H1 (cell line): ENCODE measurements at regions not wholly inside any gene's neighbourhood (a gene's known extent, or its start where the extent isn't known, plus 50 kb on each side); places are given as distances from the start of the nearest gene placed in this dataset.

Source experiments
- CTCF ChIA-PET: fragments of 300-600 bp; sonication (Branson Sonifier 250); formaldehyde crosslinking; loops from one replicate; lab custom pipeline; 2021; ENCODE audit not compliant: partially characterized antibody; lab: Charles Lee
- POLR2A ChIA-PET: fragments of 300-600 bp; sonication (Branson Sonifier 250); formaldehyde crosslinking; loops from one replicate; lab custom pipeline; 2021; ENCODE audit warnings: inconsistent platforms; ENCODE audit not compliant: partially characterized antibody; lab: Charles Lee
- DNase-seq, 2 experiments: peaks; one replicate each; pipeline versions ENCODE4 v3.0.0 to v3.0.0-alpha.2; 2010 to 2022; ENCODE audit warnings: low spot score in 2 of 2, low read depth in 1 of 2, mixed read lengths in 1 of 2
- FAIRE-seq: peaks from 2 replicates; lab custom pipeline; 2011; peaks lifted over from hg19 to GRCh38; lab: Jason Lieb, UNC
- H2AFZ ChIP-seq: 2 replicates; pipeline ENCODE4 v1.8.1; 2012; ENCODE audit warnings: low read length, inconsistent platforms
- H2AK5ac ChIP-seq: 2 replicates; pipeline ENCODE4 v1.6.1; 2013; ENCODE audit warnings: low read depth, low read length
- H2BK120ac ChIP-seq: replicated peaks from 2 replicates; pipeline ENCODE3; 2013; ENCODE audit warnings: low read depth, low read length, inconsistent platforms
- H2BK12ac ChIP-seq: 2 replicates; pipeline ENCODE4 v1.6.1; 2013; ENCODE audit warnings: low read depth, low read length
- H2BK15ac ChIP-seq: 2 replicates; pipeline ENCODE4 v1.6.1; 2013; ENCODE audit warnings: low read length
- H2BK20ac ChIP-seq: 2 replicates; pipeline ENCODE4 v1.6.1; 2013; ENCODE audit warnings: low read length
- H2BK5ac ChIP-seq: 2 replicates; pipeline ENCODE4 v1.6.1; 2013; ENCODE audit warnings: low read depth, low read length
- H3K14ac ChIP-seq: 2 replicates; pipeline ENCODE4 v1.6.1; 2013; ENCODE audit warnings: inconsistent platforms; ENCODE audit not compliant: insufficient read length
- H3K18ac ChIP-seq: 2 replicates; pipeline ENCODE4 v1.6.1; 2013; ENCODE audit warnings: low read length; ENCODE audit errors: extremely low read depth
- H3K23ac ChIP-seq: 2 replicates; pipeline ENCODE4 v1.6.1; 2013; ENCODE audit warnings: inconsistent platforms; ENCODE audit not compliant: insufficient read length
- H3K23me2 ChIP-seq: 2 replicates; pipeline ENCODE4 v1.6.1; 2013; ENCODE audit warnings: low read depth, low read length
- H3K27ac ChIP-seq: 2 replicates; pipeline ENCODE4 v1.6.1; 2011; ENCODE audit warnings: low read depth, low read length, inconsistent platforms
- H3K27me3 ChIP-seq, 4 experiments: replicated peaks in 1 of 4; 1 replicate in 1 of 4; 2 replicates in 3 of 4; pipeline versions ENCODE4 v1.6.1 to v1.8.1; 2011 to 2013; ENCODE audit warnings: low read length in 3 of 4, mild to moderate bottlenecking in 3 of 4, inconsistent platforms in 2 of 4, mixed read lengths in 2 of 4, moderate library complexity in 1 of 4; ENCODE audit not compliant: control insufficient read depth in 3 of 4, insufficient read depth in 3 of 4; ENCODE audit errors: extremely low read depth in 1 of 4
- H3K36me3 ChIP-seq, 4 experiments: 2 replicates each; pipeline versions ENCODE4 v1.6.1 to v1.8.1; 2011 to 2013; ENCODE audit warnings: mild to moderate bottlenecking in 4 of 4, low read length in 3 of 4, moderate library complexity in 2 of 4, control low read depth in 1 of 4, inconsistent platforms in 1 of 4; ENCODE audit not compliant: insufficient read depth in 4 of 4, control insufficient read depth in 2 of 4
- H3K4ac ChIP-seq: replicated peaks from 2 replicates; pipeline ENCODE3; 2013; ENCODE audit warnings: low read length, low read depth, mixed read lengths, inconsistent platforms; ENCODE audit not compliant: insufficient read length
- H3K4me1 ChIP-seq, 4 experiments: replicated peaks in 1 of 4; 1 replicate in 1 of 4; 2 replicates in 3 of 4; pipeline versions ENCODE4 v1.6.1 to v1.8.1; 2011 to 2013; ENCODE audit warnings: low read length in 3 of 4, inconsistent platforms in 2 of 4, mixed read lengths in 1 of 4; ENCODE audit not compliant: insufficient read depth in 4 of 4, control insufficient read depth in 3 of 4
- H3K4me2 ChIP-seq, 2 experiments: 2 replicates each; pipeline versions ENCODE4 v1.6.1 to v1.8.1; 2011 to 2013; ENCODE audit warnings: low read depth in 2 of 2, low read length in 2 of 2, control low read depth in 1 of 2, inconsistent platforms in 1 of 2, mild to moderate bottlenecking in 1 of 2; ENCODE audit not compliant: insufficient read depth in 1 of 2
- H3K4me3 ChIP-seq, 4 experiments: fragments of 200-600, 300-600 bp in 1 of 4; sonication (generic), shearing (Covaris generic), sonication (Bioruptor Twin) in 1 of 4; 2 replicates each; pipeline versions ENCODE4 v1.5.1 to v1.8.1; 2011 to 2016; ENCODE audit warnings: low read length in 4 of 4, low read depth in 3 of 4, control low read depth in 2 of 4, inconsistent platforms in 2 of 4, mild to moderate bottlenecking in 2 of 4, mixed read lengths in 1 of 4, moderate library complexity in 1 of 4; ENCODE audit not compliant: insufficient read depth in 2 of 4; ENCODE audit errors: extremely low read depth in 1 of 4
- H3K56ac ChIP-seq: replicated peaks from 2 replicates; pipeline ENCODE3; 2013; ENCODE audit warnings: low read depth, mild to moderate bottlenecking, mixed read lengths, low read length, inconsistent platforms; ENCODE audit not compliant: insufficient read length
- H3K79me1 ChIP-seq: 2 replicates; pipeline ENCODE4 v1.6.1; 2013; ENCODE audit warnings: low read depth, low read length, control low read depth
- H3K79me2 ChIP-seq, 2 experiments: 2 replicates each; pipeline versions ENCODE4 v1.6.1 to v1.8.1; 2012 to 2013; ENCODE audit warnings: low read length in 2 of 2, mild to moderate bottlenecking in 2 of 2, inconsistent platforms in 1 of 2; ENCODE audit not compliant: insufficient read depth in 2 of 2, control insufficient read depth in 1 of 2
- H3K9ac ChIP-seq, 4 experiments: replicated peaks in 1 of 4; 1 replicate in 1 of 4; 2 replicates in 3 of 4; pipeline versions ENCODE4 v1.6.1 to v1.8.1; 2011 to 2013; ENCODE audit warnings: low read depth in 3 of 4, low read length in 3 of 4, control low read depth in 2 of 4, mild to moderate bottlenecking in 2 of 4, moderate library complexity in 2 of 4, inconsistent platforms in 1 of 4; ENCODE audit errors: extremely low read depth in 1 of 4
- H3K9me3 ChIP-seq, 2 experiments: 2 replicates each; pipeline versions ENCODE4 v1.6.1 to v1.8.1; 2012 to 2013; ENCODE audit warnings: mild to moderate bottlenecking in 2 of 2, moderate library complexity in 2 of 2, control low read depth in 1 of 2, inconsistent platforms in 1 of 2, low read depth in 1 of 2, low read length in 1 of 2, mixed read lengths in 1 of 2; ENCODE audit not compliant: insufficient read depth in 2 of 2
- H4K20me1 ChIP-seq, 2 experiments: replicated peaks in 1 of 2; 2 replicates each; pipeline versions ENCODE3 to v1.8.1; 2011 to 2013; ENCODE audit warnings: inconsistent platforms in 2 of 2, low read length in 2 of 2, mild to moderate bottlenecking in 1 of 2; ENCODE audit not compliant: insufficient read depth in 2 of 2, control insufficient read depth in 1 of 2
- H4K5ac ChIP-seq: 2 replicates; pipeline ENCODE4 v1.6.1; 2013; ENCODE audit warnings: low read length, low read depth, mixed read lengths, inconsistent platforms; ENCODE audit not compliant: insufficient read length
- H4K8ac ChIP-seq: 2 replicates; pipeline ENCODE4 v1.8.0; 2013; ENCODE audit warnings: mild to moderate bottlenecking, moderate library complexity, low read length, inconsistent platforms; ENCODE audit not compliant: insufficient read depth; ENCODE audit errors: extremely low read depth
- H4K91ac ChIP-seq: replicated peaks from 2 replicates; pipeline ENCODE3; 2013; ENCODE audit warnings: low read length, mixed read lengths, inconsistent platforms; ENCODE audit not compliant: insufficient read length
- CTCF ChIP-seq, 3 experiments: IDR thresholded peaks; 1 replicate in 2 of 3; 2 replicates in 1 of 3; pipeline versions ENCODE4 v1.5.1 to v1.6.1; 2011; ENCODE audit warnings: low read length in 3 of 3, mild to moderate bottlenecking in 3 of 3, inconsistent platforms in 2 of 3, low read depth in 1 of 3, moderate library complexity in 1 of 3; ENCODE audit not compliant: insufficient read depth in 1 of 3; ENCODE audit errors: control extremely low read depth in 1 of 3
- EZH2 ChIP-seq: fragments of 200-600 bp; sonication (generic); IDR thresholded peaks from 2 replicates; pipeline ENCODE4 v1.7.1; 2012; ENCODE audit warnings: low read depth, mild to moderate bottlenecking, moderate library complexity, low read length, inconsistent platforms; ENCODE audit not compliant: severe bottlenecking
- KDM4A ChIP-seq: IDR thresholded peaks from one replicate; pipeline ENCODE4 v1.7.1; 2012; ENCODE audit warnings: low read depth, mild to moderate bottlenecking, moderate library complexity, low read length, inconsistent platforms; ENCODE audit not compliant: severe bottlenecking
- KDM5A ChIP-seq: fragments of 200-600 bp; IDR thresholded peaks from 2 replicates; pipeline ENCODE4 v1.7.1; 2012; ENCODE audit warnings: mild to moderate bottlenecking, low read length, inconsistent platforms, mixed read lengths
- POLR2AphosphoS5 ChIP-seq: IDR thresholded peaks from 2 replicates; pipeline ENCODE4 v1.6.1; 2011; ENCODE audit warnings: low read depth, low read length
- RFX5 ChIP-seq: IDR thresholded peaks from 2 replicates; pipeline ENCODE4 v1.6.1; 2011; ENCODE audit warnings: low read depth, low read length, improper control_type of control experiment, borderline replicate concordance
- RNF2 ChIP-seq: fragments of 200-900, 300-1000 bp; sonication (generic); IDR thresholded peaks from 2 replicates; pipeline ENCODE4 v1.7.1; 2016; ENCODE audit warnings: borderline replicate concordance, low read depth, mild to moderate bottlenecking, antibody characterized with exemption, low read length; ENCODE audit not compliant: poor library complexity, severe bottlenecking; ENCODE audit errors: missing control alignments
- WGBS, 2 experiments: shearing (Covaris generic) in 1 of 2; methylation state at CpG; one replicate each; pipeline versions ENCODE4 v1.1.6 to v1.1.7; 2013 to 2015; ENCODE audit warnings: low lambda C conversion rate in 2 of 2, mixed read lengths in 2 of 2, inconsistent platforms in 1 of 2, low coverage in 1 of 2, missing lambda C conversion rate in 1 of 2; ENCODE audit not compliant: insufficient replicate concordance in 2 of 2, insufficient coverage in 1 of 2, insufficient read length in 1 of 2; ENCODE audit errors: extremely low coverage in 1 of 2, missing lambda C conversion rate in 1 of 2; 5-methylcytosine and 5-hydroxymethylcytosine counted together

GRCh38 chr2:21599417-21599816 is 475.6 kb downstream of the TDRD15 start:
- Histone ChIP-seq H4K5ac (no peak overlapping the region), H3K18ac (no peak overlapping the region), H3K9ac (no peak overlapping the region), H2BK20ac (no peak overlapping the region), H4K20me1 (no peaks in the 10 kb centered on the region), H2BK5ac (no peak overlapping the region), H3K23me2 (no peaks in the 10 kb centered on the region), H3K27ac (no peak overlapping the region), H3K4ac (no peak overlapping the region), H2BK12ac (no peak overlapping the region), H3K4me2 (no peak overlapping the region), H3K4me3 (no peak overlapping the region), H4K8ac (no peak overlapping the region), H3K4me1 (no peaks in the 10 kb centered on the region), H3K79me1 (no peaks in the 10 kb centered on the region), H3K23ac (no peak overlapping the region), H2AK5ac (no peak overlapping the region), H3K9me3 (no peaks in the 10 kb centered on the region), H3K36me3 (no peaks in the 10 kb centered on the region), H3K27me3 (peaks cover 0 to 2% (median 0%) of the 10 kb centered on the region in 4 experiments; a peak in 1 of 7 replicates), H3K56ac (no peak overlapping the region), H4K91ac (no peak overlapping the region), H3K14ac (no peak overlapping the region), H2AFZ (0 out of 2 replicates have a peak overlapping the region, but pooled peaks have one; percentile 29), H2BK120ac (no peak overlapping the region), H2BK15ac (no peak overlapping the region), H3K79me2 (no peaks in the 10 kb centered on the region)
- no peak for TF ChIP-seq EZH2
- no peak for TF ChIP-seq KDM5A
- no peak for TF ChIP-seq CTCF (IDR thresholded peaks at IDR 0.05; ENCODE audit: control extremely low read depth in 1 of 3, insufficient read depth in 1 of 3, low read depth in 1 of 3, low read length in 3 of 3)
- TF ChIP-seq RNF2 = no peak
- no peak for TF ChIP-seq RFX5
- TF ChIP-seq KDM4A = no peak
- TF ChIP-seq POLR2AphosphoS5 = no peak
- 83% methylated on average over 1 of the region's 1 CpG; no CpG with 5 or more reads in 1 of the 2 experiments for WGBS, 2 experiments
- no peak for DNase-seq
- POLR2A ChIA-PET = no interaction called here
- CTCF ChIA-PET = interaction anchor here (1.6 kb wide), 1 partner anchor 10 kb away, joined by 5 read pairs; no protein-coding TSS in a partner anchor
- FAIRE-seq = peak; percentile 32
